ENCODE measurements at regions not wholly inside any gene's neighbourhood (a gene's known extent, or its start where the extent isn't known, plus 50 kb on each side); places are given as distances from the start of the nearest gene placed in this dataset.
"Not testable (repeated sequence)": the region's sequence is repeated elsewhere in the genome, so short reads cannot be mapped to it uniquely, and the experiment has no call there.

DNA sequence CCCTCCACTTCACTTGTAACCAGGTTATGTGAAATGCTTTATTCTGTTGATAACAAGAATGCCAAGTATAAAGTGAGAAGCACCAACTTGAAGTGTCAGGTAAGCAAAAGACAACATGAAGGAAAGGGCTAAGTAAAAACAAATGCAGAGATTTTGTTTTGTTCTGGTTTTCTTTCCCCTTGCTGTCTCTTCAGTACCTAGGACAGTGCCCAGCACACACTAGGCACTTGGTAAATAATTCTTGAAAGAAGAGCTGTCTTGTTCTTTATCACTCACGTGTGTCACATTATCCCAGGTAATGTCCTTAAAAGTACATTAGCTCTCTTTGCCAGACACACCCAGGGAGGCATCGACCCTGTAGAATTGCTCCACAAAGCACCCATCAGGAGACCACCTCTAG lies 350.0 kb upstream of the IRAK1BP1 start:
- Histone ChIP-seq H3K4me1 (no peaks in the 10 kb centered on the region), H3K36me3 (replicated peaks) (no peaks in the 10 kb centered on the region), H3K9me3 (no peaks in the 10 kb centered on the region), H3K4me3 (no peak overlapping the region), H3K27me3 (ENCODE audit: low read depth) (no peaks in the 10 kb centered on the region)
- in situ Hi-C loops (cut with MboI; ENCODE audit: low sequenced_read_pairs), result no loop called here
- no peak for DNase-seq (ENCODE audit: low spot score in 2 of 2)

DNA sequence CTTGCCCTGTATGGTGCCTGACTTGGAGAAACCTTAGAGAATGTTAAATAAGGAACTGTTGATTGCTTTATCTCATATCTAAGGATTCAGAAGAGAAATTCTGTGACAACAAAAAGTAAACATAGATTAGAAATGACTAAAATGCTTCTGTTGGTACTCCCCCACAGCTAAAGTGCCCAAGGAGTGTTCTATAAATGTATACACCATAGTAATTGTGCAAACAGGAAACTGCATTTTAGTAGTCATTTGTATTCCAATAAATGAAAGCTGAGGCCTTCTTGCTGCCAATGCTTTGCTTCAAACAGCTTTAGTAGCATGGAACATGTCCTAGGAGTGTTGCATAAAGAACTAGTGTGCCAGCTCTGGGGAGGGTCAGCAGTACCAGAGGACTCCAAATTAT lies 343.7 kb upstream of the IRAK1BP1 start:
- Histone ChIP-seq H3K4me3 (no peak overlapping the region), H3K4me1 (no peaks in the 10 kb centered on the region), H3K27me3 (ENCODE audit: low read depth) (no peaks in the 10 kb centered on the region), H3K36me3 (replicated peaks) (no peaks in the 10 kb centered on the region), H3K9me3 (no peaks in the 10 kb centered on the region)
- in situ Hi-C loops (cut with MboI; ENCODE audit: low sequenced_read_pairs), result no loop called here
- no peak for DNase-seq (ENCODE audit: low spot score in 2 of 2)

DNA sequence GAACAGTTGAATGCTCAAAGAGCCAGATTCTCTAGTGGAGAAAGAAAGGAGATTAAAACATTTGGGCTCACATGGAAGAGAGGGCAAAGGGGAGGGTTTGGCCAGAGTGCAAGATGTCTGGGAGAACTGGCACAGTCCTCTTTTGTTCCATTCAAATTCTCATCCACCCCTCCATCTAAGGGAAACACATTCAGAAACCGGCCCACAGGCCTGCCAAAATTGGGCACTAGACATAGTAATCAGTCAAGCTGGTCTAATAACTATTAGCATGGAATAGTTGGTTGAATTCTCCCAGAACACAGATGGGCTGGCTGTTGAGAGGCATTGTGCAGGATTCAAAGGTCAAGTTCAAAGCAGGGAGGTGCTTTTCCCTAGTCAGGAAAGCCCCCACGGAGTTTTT lies 341.4 kb upstream of the IRAK1BP1 start:
- in situ Hi-C loops (cut with MboI; ENCODE audit: low sequenced_read_pairs), result no loop called here

DNA sequence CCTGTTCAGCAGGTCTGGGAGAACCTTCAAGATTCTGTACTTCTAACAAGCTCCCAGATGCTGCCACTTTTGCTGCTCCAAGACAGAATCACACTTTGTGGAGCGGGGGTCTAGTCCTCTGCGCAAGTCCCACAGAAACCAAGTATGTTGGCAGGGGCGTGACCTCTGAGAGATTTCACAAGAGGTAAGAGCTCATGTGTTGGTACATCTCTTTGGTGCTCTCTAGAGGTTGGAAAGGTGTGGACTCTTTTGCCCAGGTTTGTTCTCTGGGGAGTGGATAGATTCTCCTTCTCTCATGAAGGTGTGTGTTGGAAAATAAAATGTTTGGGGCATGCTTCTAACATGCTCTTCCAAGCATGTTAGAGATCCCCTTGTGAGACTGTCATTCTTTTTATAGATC lies 340.9 kb upstream of the IRAK1BP1 start:
- no peaks in the 10 kb centered on the region for H3K36me3 ChIP-seq (replicated peaks)
- no peak for DNase-seq (ENCODE audit: low spot score in 2 of 2)
- H3K4me3 ChIP-seq, result no peak overlapping the region
- H3K9me3 ChIP-seq, result no peaks in the 10 kb centered on the region
- H3K27me3 ChIP-seq (ENCODE audit: low read depth), result no peaks in the 10 kb centered on the region
- H3K4me1 ChIP-seq, result no peaks in the 10 kb centered on the region
- in situ Hi-C loops (cut with MboI; ENCODE audit: low sequenced_read_pairs), result no loop called here

More for the DNA sequence above, 341.4 kb upstream of the IRAK1BP1 start:
- DNase-seq (ENCODE audit: low spot score in 2 of 2), result no peak
- no peaks in the 10 kb centered on the region for H3K9me3 ChIP-seq
- no peaks in the 10 kb centered on the region for H3K4me1 ChIP-seq
- H3K27me3 ChIP-seq (ENCODE audit: low read depth), result no peaks in the 10 kb centered on the region
- no peak overlapping the region for H3K4me3 ChIP-seq
- no peaks in the 10 kb centered on the region for H3K36me3 ChIP-seq (replicated peaks)

DNA sequence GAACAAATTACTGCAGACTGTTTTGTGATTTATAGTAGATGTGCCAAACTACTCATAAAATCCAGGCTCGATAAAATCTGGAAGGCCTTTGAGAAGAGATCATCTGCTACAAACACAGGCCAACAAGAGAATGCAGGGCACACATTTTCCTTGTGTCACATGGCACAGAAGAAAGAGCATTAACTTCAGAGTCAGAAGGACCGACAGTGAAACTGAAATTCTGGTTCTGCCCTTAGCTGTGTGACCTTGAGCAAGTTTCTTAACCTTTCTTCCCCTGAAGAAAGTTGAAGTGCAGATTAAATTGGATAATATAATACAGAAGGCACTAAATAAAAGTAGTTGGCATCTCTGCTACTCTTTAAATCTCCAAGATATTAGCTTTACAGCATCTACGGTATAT lies 338.4 kb upstream of the IRAK1BP1 start:
- no peak for DNase-seq (ENCODE audit: low spot score in 2 of 2)
- Histone ChIP-seq H3K9me3 (no peaks in the 10 kb centered on the region), H3K27me3 (ENCODE audit: low read depth) (no peaks in the 10 kb centered on the region), H3K36me3 (replicated peaks) (no peaks in the 10 kb centered on the region), H3K4me3 (no peak overlapping the region), H3K4me1 (no peaks in the 10 kb centered on the region)
- in situ Hi-C loops (cut with MboI; ENCODE audit: low sequenced_read_pairs), result no loop called here

DNA sequence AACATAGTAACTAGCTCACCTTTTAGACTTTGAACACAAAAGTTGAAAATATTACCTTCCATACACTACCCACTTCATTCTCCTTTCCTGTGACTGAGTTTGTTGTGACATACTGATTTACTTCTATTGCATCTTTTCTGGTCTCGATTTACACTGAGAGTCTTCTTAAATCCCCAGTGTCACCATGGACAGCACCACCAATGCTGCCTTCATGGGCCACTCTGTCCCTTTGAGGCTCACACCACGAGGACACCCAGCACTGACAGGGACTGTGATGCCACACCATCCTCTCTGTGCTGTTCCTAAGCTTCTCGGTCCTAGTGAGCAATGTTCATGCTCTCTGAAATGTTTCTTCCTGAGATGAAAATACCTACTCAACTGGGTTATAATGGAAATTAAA lies 337.1 kb upstream of the IRAK1BP1 start:
- DNase-seq (ENCODE audit: low spot score in 2 of 2), result no peak
- Histone ChIP-seq H3K4me3 (no peak overlapping the region), H3K27me3 (ENCODE audit: low read depth) (no peaks in the 10 kb centered on the region), H3K36me3 (replicated peaks) (no peaks in the 10 kb centered on the region), H3K4me1 (no peaks in the 10 kb centered on the region), H3K9me3 (no peaks in the 10 kb centered on the region)
- in situ Hi-C loops (cut with MboI; ENCODE audit: low sequenced_read_pairs), result no loop called here

DNA sequence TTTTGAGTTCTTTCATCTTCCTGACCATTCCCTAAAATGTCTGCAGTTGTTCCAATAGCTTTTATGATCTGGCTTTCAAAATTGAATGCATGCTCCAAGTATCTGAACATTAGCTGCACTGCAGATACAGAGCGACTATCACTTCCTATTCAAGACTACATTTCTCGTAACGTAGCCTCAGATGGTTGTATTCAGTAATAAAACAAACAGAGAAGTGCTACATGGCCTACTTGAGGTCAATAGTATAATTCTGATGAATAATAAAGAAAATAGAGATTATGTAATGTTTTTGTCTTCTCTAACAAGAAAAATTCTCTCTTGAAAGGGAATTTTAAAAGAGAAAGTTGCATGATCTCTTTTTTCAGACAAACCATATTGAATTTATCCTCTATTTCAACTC lies 333.9 kb upstream of the IRAK1BP1 start:
- no peak for DNase-seq (ENCODE audit: low spot score in 2 of 2)

DNA sequence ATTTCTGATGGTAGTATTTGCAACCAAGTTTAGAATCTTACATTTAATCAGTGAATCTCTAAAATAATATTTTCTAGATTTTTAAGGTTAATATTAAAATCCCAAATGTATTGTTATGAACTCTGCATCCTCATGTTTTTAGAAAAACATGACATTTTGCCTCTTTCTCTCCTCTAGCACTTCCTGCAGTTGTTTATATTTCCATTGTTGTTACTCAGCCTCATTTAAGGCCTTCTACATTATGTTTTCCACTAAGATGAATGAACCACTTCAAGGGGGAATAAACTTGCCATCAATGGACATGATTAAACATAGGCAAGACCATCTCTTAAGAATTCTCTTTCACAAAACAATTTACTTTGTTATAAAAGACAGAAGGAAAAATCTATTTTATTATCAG lies 333.5 kb upstream of the IRAK1BP1 start:
- H3K4me3 ChIP-seq, result no peak overlapping the region
- in situ Hi-C loops (cut with MboI; ENCODE audit: low sequenced_read_pairs), result no loop called here

More for the DNA sequence above, 333.9 kb upstream of the IRAK1BP1 start:
- in situ Hi-C loops (cut with MboI; ENCODE audit: low sequenced_read_pairs), result no loop called here
- no peaks in the 10 kb centered on the region for H3K27me3 ChIP-seq (ENCODE audit: low read depth)
- no peaks in the 10 kb centered on the region for H3K9me3 ChIP-seq
- no peaks in the 10 kb centered on the region for H3K4me1 ChIP-seq
- H3K36me3 ChIP-seq (replicated peaks), result no peaks in the 10 kb centered on the region
- no peak overlapping the region for H3K4me3 ChIP-seq

DNA sequence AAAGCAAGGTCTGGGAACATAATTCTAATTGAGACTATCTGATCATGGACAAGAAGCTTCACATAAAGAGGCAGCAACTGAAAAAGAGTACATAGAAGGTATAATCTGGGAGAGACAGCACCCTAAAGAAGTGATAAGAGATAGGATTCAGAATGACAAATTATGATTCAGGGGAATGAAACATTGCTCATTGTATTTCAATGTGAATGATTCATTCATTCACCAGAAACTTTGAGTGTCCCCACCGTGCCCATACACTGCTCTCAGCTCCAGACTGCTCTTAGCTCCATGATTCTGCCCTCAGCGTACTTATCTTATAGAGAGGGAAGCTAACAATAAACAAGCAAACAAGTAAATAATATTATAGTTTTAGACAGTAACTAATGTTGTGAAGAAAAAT lies 329.3 kb upstream of the IRAK1BP1 start:
- no peaks in the 10 kb centered on the region for H3K27me3 ChIP-seq (ENCODE audit: low read depth)
- in situ Hi-C loops (cut with MboI; ENCODE audit: low sequenced_read_pairs), result no loop called here
- H3K4me3 ChIP-seq, result no peak overlapping the region
- no peaks in the 10 kb centered on the region for H3K36me3 ChIP-seq (replicated peaks)
- no peaks in the 10 kb centered on the region for H3K4me1 ChIP-seq
- H3K9me3 ChIP-seq, result no peaks in the 10 kb centered on the region
- DNase-seq (ENCODE audit: low spot score in 2 of 2), result no peak

More for the DNA sequence above, 333.5 kb upstream of the IRAK1BP1 start:
- Histone ChIP-seq H3K27me3 (ENCODE audit: low read depth) (no peaks in the 10 kb centered on the region), H3K4me1 (no peaks in the 10 kb centered on the region), H3K36me3 (replicated peaks) (no peaks in the 10 kb centered on the region), H3K9me3 (no peaks in the 10 kb centered on the region)
- DNase-seq (ENCODE audit: low spot score in 2 of 2), result no peak

DNA sequence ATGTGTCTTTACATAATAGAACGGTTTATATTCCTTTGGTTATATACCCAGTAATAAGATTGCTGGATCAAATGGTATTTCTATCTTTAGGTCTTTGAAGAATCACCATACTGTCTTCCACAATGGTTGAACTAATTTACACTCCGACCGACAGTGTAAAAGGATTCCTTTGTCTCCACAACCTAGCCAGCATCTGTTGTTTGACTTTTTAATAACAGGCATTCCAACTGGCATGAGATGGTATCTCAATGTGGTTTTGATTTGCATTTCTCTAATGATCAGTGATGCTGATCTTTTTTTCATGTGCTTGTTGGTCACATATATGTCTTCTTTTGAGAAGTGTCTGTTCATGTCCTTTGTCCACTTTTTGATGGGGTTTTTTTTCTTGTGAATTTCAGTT lies 319.7 kb upstream of the IRAK1BP1 start:
- H3K27me3 ChIP-seq (ENCODE audit: low read depth); H3K9me3 ChIP-seq; in situ Hi-C loops (cut with MboI; ENCODE audit: low sequenced_read_pairs); H3K36me3 ChIP-seq (replicated peaks); H3K4me3 ChIP-seq; H3K4me1 ChIP-seq; DNase-seq (ENCODE audit: low spot score in 2 of 2): not testable (repeated sequence)

DNA sequence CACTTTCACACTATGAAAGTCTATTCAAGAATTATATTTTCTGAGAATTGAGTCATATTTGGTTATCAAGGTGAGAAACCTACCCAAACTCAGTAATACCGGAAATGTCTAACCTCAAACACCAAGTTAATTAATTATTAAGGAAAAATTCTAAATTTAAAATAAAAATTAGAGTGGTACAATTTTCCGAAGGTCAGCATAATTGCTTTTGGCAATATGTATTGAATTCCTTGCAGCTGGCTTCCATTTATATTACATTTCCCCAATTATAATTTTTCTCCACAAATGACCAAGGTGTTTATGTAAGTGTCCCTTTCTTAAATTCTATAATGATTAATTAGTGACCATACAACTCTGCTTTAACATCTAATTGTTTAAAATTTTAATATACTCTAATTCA lies 316.0 kb upstream of the IRAK1BP1 start:
- in situ Hi-C loops (cut with MboI; ENCODE audit: low sequenced_read_pairs), result no loop called here
- Histone ChIP-seq H3K27me3 (ENCODE audit: low read depth) (no peaks in the 10 kb centered on the region), H3K9me3 (peaks cover 4% of the 10 kb centered on the region; the same call in 1 of the 2 replicates), H3K4me1 (no peaks in the 10 kb centered on the region), H3K4me3 (no peak overlapping the region), H3K36me3 (replicated peaks) (no peaks in the 10 kb centered on the region)
- no peak for DNase-seq (ENCODE audit: low spot score in 2 of 2)

DNA sequence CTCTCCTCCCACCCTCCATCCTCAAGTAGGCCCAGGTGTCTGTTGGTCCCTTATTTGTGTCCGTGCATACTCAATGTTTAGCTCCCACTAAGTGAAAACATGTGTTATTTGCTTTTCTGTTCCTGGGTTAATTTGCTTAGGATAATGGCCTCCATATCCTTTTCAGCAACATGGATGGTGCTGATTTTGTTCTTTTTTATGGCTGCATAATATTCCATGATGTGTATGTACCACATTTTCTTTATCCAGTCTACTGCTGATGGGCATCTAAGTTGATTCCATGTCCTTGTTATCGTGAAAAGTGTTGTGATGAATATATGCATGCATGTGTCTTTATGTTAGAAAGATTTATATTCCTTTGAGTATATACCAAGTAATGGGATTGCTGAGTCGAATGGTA lies 314.9 kb upstream of the IRAK1BP1 start:
- DNase-seq (ENCODE audit: low spot score in 2 of 2), result no peak
- peaks cover 4% of the 10 kb centered on the region; the same call in 1 of the 2 replicates for H3K9me3 ChIP-seq
- in situ Hi-C loops (cut with MboI; ENCODE audit: low sequenced_read_pairs), result no loop called here

DNA sequence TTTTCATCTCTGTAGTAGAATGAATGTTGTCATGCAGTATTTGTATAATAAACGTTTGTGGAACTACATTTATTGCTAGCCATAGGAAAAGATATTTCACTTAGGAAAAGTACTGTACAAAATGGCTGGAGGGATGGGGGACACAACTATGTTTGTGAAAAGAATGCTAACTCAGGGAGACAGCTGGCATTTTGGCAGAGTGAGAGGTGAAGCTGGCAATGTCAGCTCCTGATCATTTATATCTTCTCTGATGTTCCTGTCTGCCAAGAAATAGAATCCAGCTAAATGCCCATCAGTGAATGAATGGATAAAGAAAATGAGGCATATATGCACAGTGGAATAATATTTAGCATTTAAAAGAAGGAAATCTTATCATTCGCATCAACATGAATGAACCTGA lies 313.0 kb upstream of the IRAK1BP1 start:
- Histone ChIP-seq H3K27me3 (ENCODE audit: low read depth) (no peaks in the 10 kb centered on the region), H3K9me3 (peaks cover 4% of the 10 kb centered on the region; the same call in 1 of the 2 replicates), H3K36me3 (replicated peaks) (no peaks in the 10 kb centered on the region), H3K4me1 (no peaks in the 10 kb centered on the region), H3K4me3 (no peak overlapping the region)
- in situ Hi-C loops (cut with MboI; ENCODE audit: low sequenced_read_pairs), result no loop called here
- no peak for DNase-seq (ENCODE audit: low spot score in 2 of 2)

More for the DNA sequence above, 314.9 kb upstream of the IRAK1BP1 start:
- Histone ChIP-seq H3K27me3 (ENCODE audit: low read depth) (no peaks in the 10 kb centered on the region), H3K4me3 (no peak overlapping the region), H3K36me3 (replicated peaks) (no peaks in the 10 kb centered on the region), H3K4me1 (no peaks in the 10 kb centered on the region)

DNA sequence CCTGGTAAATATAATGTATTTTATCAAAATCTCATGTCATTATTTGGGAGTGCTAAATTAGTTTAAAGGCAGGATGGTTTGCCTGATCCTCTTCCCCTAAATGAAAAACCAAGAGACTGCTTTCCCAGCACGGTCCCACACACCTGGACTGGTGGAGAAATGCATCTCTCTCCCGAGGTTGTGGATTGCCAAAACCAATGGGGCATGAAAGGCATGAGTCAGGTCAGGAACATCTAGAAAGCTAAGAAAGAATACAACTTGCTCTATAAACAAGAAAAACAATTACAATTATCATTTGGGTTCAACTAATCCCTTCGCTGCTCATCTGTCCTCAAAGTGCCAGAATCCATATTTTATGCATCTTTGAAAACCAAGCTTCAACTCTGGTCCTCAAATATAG lies 308.3 kb upstream of the IRAK1BP1 start:
- H3K27me3 ChIP-seq (ENCODE audit: low read depth), result no peaks in the 10 kb centered on the region; the same call in 1 of the 2 replicates
- in situ Hi-C loops (cut with MboI; ENCODE audit: low sequenced_read_pairs), result no loop called here
- DNase-seq (ENCODE audit: low spot score in 2 of 2), result no peak
- H3K36me3 ChIP-seq (replicated peaks), result no peaks in the 10 kb centered on the region
- H3K9me3 ChIP-seq, result peaks cover 4% of the 10 kb centered on the region; the same call in 1 of the 2 replicates
- no peak overlapping the region for H3K4me3 ChIP-seq
- H3K4me1 ChIP-seq, result no peaks in the 10 kb centered on the region

DNA sequence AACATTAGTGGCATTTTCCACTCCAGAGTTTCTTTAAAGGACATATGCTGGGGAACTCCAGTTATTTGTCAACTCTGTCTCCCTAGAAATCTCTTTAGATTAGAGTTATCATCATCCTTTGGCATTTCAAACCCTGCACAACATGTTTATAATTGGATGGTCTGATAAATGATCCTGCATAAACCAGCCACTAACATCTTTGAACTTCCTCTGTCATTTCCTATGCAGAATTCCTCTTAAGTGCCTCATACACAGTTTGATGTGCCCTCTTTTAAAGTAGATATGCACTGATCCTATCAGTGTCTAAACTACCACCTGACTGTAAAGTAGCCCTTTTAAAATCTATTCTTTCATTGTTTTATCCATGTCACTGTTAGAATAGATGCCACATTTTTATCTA lies 306.3 kb upstream of the IRAK1BP1 start:
- peaks cover 3% of the 10 kb centered on the region; the same call in 1 of the 2 replicates for H3K9me3 ChIP-seq
- H3K27me3 ChIP-seq (ENCODE audit: low read depth), result no peaks in the 10 kb centered on the region; the same call in 1 of the 2 replicates
- in situ Hi-C loops (cut with MboI; ENCODE audit: low sequenced_read_pairs), result no loop called here
- H3K4me1 ChIP-seq, result no peaks in the 10 kb centered on the region
- H3K36me3 ChIP-seq (replicated peaks), result no peaks in the 10 kb centered on the region
- H3K4me3 ChIP-seq, result no peak overlapping the region
- DNase-seq (ENCODE audit: low spot score in 2 of 2), result no peak

All from HAP-1 (cell line).